K562 (cell line): ENCODE measurements at regions not wholly inside any gene's neighbourhood (a gene's known extent, or its start where the extent isn't known, plus 50 kb on each side); places are given as distances from the start of the nearest gene placed in this dataset.

Source experiments
- ATAC-seq: fragments of 200-7000 bp; cut with Tn5 transposase; 3 replicates; pipeline ENCODE4 v1.9.1; 2020; ENCODE audit warnings: moderate library complexity
- BruUV-seq: library from RNA; stranded (reverse); fragments of 400-500 nt; replicated peaks from 2 replicates; lab custom pipeline; 2021; lab: Mats Ljungman, UMichigan
- CTCF ChIA-PET: fragments of 300-600 bp; formaldehyde crosslinking; extraction: SDS; loops from one replicate; lab custom pipeline; 2021; ENCODE audit warnings: low intra/inter-chr PET ratio; lab: Yijun Ruan, JAX
- POLR2A ChIA-PET: fragments of 300-600, 350-650 bp; sonication (Branson Sonifier 250); formaldehyde crosslinking; extraction: SDS; loops from one replicate; lab custom pipeline; 2021; ENCODE audit warnings: antibody characterized with exemption, inconsistent platforms; lab: Yijun Ruan, JAX
- DNase-seq, 4 experiments: peaks; one replicate each; pipeline versions ENCODE4 v3.0.0 to v3.0.0-alpha.2; 2011 to 2018; ENCODE audit warnings: low spot score in 3 of 4, mixed read lengths in 3 of 4; ENCODE audit errors: extremely low read depth in 1 of 4
- FAIRE-seq: peaks from 2 replicates; lab custom pipeline; 2011; peaks lifted over from hg19 to GRCh38; lab: Jason Lieb, UNC
- H2AFZ ChIP-seq: 2 replicates; pipeline ENCODE4 v1.6.0; 2011; ENCODE audit warnings: low read depth, low read length, control low read depth, inconsistent platforms
- H3K27ac ChIP-seq: fragments of 200-600 bp; 3 replicates; pipeline ENCODE4 v1.8.0; 2011; ENCODE audit warnings: low read depth, mild to moderate bottlenecking, control low read depth, inconsistent platforms, low read length, moderate library complexity, mixed read lengths; ENCODE audit errors: extremely low read depth
- H3K27me3 ChIP-seq, 2 experiments: fragments of 300-600 bp in 1 of 2; 2 replicates in 1 of 2; 3 replicates in 1 of 2; pipeline versions ENCODE4 v1.6.0 to v1.8.0; 2011; ENCODE audit warnings: inconsistent platforms in 2 of 2, low read length in 2 of 2, mild to moderate bottlenecking in 1 of 2, mixed read lengths in 1 of 2, moderate library complexity in 1 of 2; ENCODE audit not compliant: control insufficient read depth in 2 of 2, insufficient read depth in 2 of 2
- H3K36me3 ChIP-seq: fragments of 300-600 bp; 3 replicates; pipeline ENCODE4 v1.8.0; 2011; ENCODE audit warnings: mild to moderate bottlenecking, low read length, inconsistent platforms; ENCODE audit not compliant: control insufficient read depth, insufficient read depth
- H3K4me1 ChIP-seq, 2 experiments: fragments of 200-600 bp in 1 of 2; replicated peaks in 1 of 2; 2 replicates in 1 of 2; 3 replicates in 1 of 2; pipeline versions ENCODE4 v1.5.1 to v1.8.0; 2011; ENCODE audit warnings: inconsistent platforms in 2 of 2, low read length in 2 of 2, mild to moderate bottlenecking in 1 of 2, mixed read lengths in 1 of 2, moderate library complexity in 1 of 2; ENCODE audit not compliant: control insufficient read depth in 2 of 2, insufficient read depth in 2 of 2
- H3K4me2 ChIP-seq: 2 replicates; pipeline ENCODE4 v1.6.1; 2011; ENCODE audit warnings: low read length, control low read depth, inconsistent platforms, mixed read lengths; ENCODE audit not compliant: insufficient read depth
- H3K4me3 ChIP-seq: fragments of 200-600 bp; sonication (generic), shearing (Covaris generic); 2 replicates; pipeline ENCODE4 v1.5.1; 2016; ENCODE audit warnings: control low read depth, inconsistent platforms
- H3K79me2 ChIP-seq: fragments of 200-600 bp; 3 replicates; pipeline ENCODE4 v1.8.0; 2011; ENCODE audit warnings: low read length, inconsistent platforms; ENCODE audit not compliant: control insufficient read depth, insufficient read depth
- H3K9ac ChIP-seq, 2 experiments: 2 replicates each; pipeline versions ENCODE4 v1.6.0 to v1.6.1; 2011; ENCODE audit warnings: low read depth in 2 of 2, low read length in 2 of 2, control low read depth in 1 of 2, inconsistent platforms in 1 of 2, mild to moderate bottlenecking in 1 of 2, mixed read lengths in 1 of 2; ENCODE audit not compliant: insufficient read depth in 1 of 2
- H3K9me1 ChIP-seq: one replicate; pipeline ENCODE4 v1.6.0; 2011; ENCODE audit warnings: inconsistent platforms, mild to moderate bottlenecking, low read length, moderate library complexity; ENCODE audit not compliant: control insufficient read depth, insufficient read depth
- H3K9me3 ChIP-seq: replicated peaks from 2 replicates; pipeline ENCODE4 v1.5.1; 2011; ENCODE audit warnings: low read depth, low read length, inconsistent platforms; ENCODE audit not compliant: control insufficient read depth, insufficient read depth
- H4K20me1 ChIP-seq: replicated peaks from 2 replicates; pipeline ENCODE4 v1.6.1; 2011; ENCODE audit warnings: low read length, inconsistent platforms, mixed read lengths; ENCODE audit not compliant: control insufficient read depth, insufficient read depth
- BRD9 ChIP-seq: fragments of 450-650 bp; IDR thresholded peaks from 2 replicates; pipeline ENCODE4 v1.6.1; 2018; ENCODE audit warnings: low read depth; ENCODE audit not compliant: partially characterized antibody
- HNRNPUL1 ChIP-seq: fragments of 200-400 bp; formaldehyde crosslinking; IDR thresholded peaks from 2 replicates; pipeline ENCODE4 v1.6.1; 2017; ENCODE audit warnings: low read length
- IRF2 ChIP-seq: sonication (generic); formaldehyde crosslinking; IDR thresholded peaks from 2 replicates; pipeline ENCODE4 v1.8.1; 2022; ENCODE audit warnings: mild to moderate bottlenecking, missing genetic modification reagents
- JUNB ChIP-seq: fragments of 450-650 bp; formaldehyde crosslinking; conservative IDR thresholded peaks from 2 replicates; pipeline ENCODE4 v1.4.0; 2020; ENCODE audit warnings: mild to moderate bottlenecking
- POLR2AphosphoS5 ChIP-seq: IDR thresholded peaks from 2 replicates; pipeline ENCODE4 v1.6.1; 2011; ENCODE audit warnings: mild to moderate bottlenecking, low read depth, low read length, moderate library complexity; ENCODE audit not compliant: control insufficient read depth, insufficient read depth
- STAG1 ChIP-seq: sonication (generic); formaldehyde crosslinking; IDR thresholded peaks from 2 replicates; pipeline ENCODE4 v1.5.0; 2020; ENCODE audit warnings: missing genetic modification reagents, borderline replicate concordance
- TBL1XR1 ChIP-seq, 2 experiments: IDR thresholded peaks; 2 replicates each; pipeline ENCODE4 v1.6.1; 2012; ENCODE audit warnings: improper control_type of control experiment in 2 of 2, low read length in 2 of 2, mild to moderate bottlenecking in 1 of 2
- ZNF282 ChIP-seq: sonication (generic); formaldehyde crosslinking; IDR thresholded peaks from 2 replicates; pipeline ENCODE4 v1.8.1; 2023; ENCODE audit warnings: missing genetic modification reagents
- ZNF395 ChIP-seq: fragments of 200-800 bp; sonication (Bioruptor generic); IDR thresholded peaks from 2 replicates; pipeline ENCODE4 v1.6.1; 2017; ENCODE audit warnings: missing genetic modification characterization, missing compliant biosample characterization
- ZNF699 ChIP-seq: fragments of 250-450 bp; sonication (Bioruptor Pico); IDR thresholded peaks from 2 replicates; pipeline ENCODE4 v1.8.0; 2021; ENCODE audit warnings: mild to moderate bottlenecking, moderate library complexity; ENCODE audit not compliant: insufficient replicate concordance
- ZNF830 ChIP-seq: fragments of 250-450 bp; sonication (Bioruptor Pico); IDR thresholded peaks from 2 replicates; pipeline ENCODE4 v1.5.0; 2021; ENCODE audit warnings: mild to moderate bottlenecking
- WGBS: fragments of 100-300 bp; shearing (Covaris generic); methylation state at CpG from one replicate; pipeline ENCODE4 v1.1.6; 2016; ENCODE audit warnings: low coverage, mixed read lengths; ENCODE audit not compliant: insufficient coverage; ENCODE audit errors: missing lambda C conversion rate; 5-methylcytosine and 5-hydroxymethylcytosine counted together
- in situ Hi-C: fragments of 300-500 bp; cut with MboI; formaldehyde crosslinking; loops from 4 replicates; pipeline ENCODE4 v1.15.0; 2018; ENCODE audit warnings: inconsistent platforms, mixed read lengths
- intact Hi-C: fragments of 100-400 bp; cut with micrococcal nuclease; formaldehyde crosslinking; loops from 2 replicates; pipeline ENCODE4 v1.14.2; 2022

DNA sequence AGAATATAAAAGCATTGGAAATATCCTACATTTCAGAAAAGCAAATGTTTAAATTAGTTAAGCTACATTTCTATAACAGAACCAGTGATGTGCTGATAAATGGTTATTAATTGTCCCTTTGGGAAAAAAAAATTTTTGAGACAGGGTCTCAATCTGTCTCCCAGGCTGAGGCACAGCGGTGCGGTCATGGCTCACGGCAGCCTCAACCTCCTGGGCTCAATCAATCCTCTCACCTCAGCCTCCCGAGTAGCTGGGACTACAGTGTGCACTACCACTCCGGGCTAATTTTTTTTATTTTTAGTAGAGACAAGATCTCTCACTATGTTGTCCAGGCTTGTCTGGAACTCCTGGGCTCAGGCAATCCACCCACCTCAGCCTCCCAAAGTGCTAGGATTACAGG is 194.8 kb upstream of the SALL3 start:
- WGBS, result 7% methylated on average over 3 of the region's 5 CpGs
- POLR2A ChIA-PET, result interaction anchor here (0.6 kb wide), 1 partner anchor 41 kb away, joined by 3 read pairs; no protein-coding TSS in a partner anchor

More for the DNA sequence above, 194.8 kb upstream of the SALL3 start:
- Histone ChIP-seq H3K9me3 (no peaks in the 10 kb centered on the region), H3K36me3 (no peaks in the 10 kb centered on the region), H3K79me2 (no peaks in the 10 kb centered on the region), H3K4me2 (no peak overlapping the region), H3K4me1 (no peaks in the 10 kb centered on the region; a peak in 1 of 5 replicates), H4K20me1 (no peaks in the 10 kb centered on the region), H3K4me3 (no peak overlapping the region), H3K9me1 (no peaks in the 10 kb centered on the region), H2AFZ (no peak overlapping the region), H3K27me3 (peaks cover 0 to 28% of the 10 kb centered on the region in 2 experiments; a peak in 2 of 5 replicates), H3K9ac (no peak overlapping the region), H3K27ac (no peak overlapping the region)
- in situ Hi-C loops (no loop called here), intact Hi-C loops (no loop called here)
- no peak for DNase-seq
- FAIRE-seq, result no peak
- no TSS peak for BruUV-seq
- no peak for ATAC-seq
- CTCF ChIA-PET, result no interaction called here
- TF ChIP-seq BRD9 (no peak), JUNB (no peak), STAG1 (CRISPR knock-in tag) (no peak), ZNF395 (CRISPR knock-in tag) (no peak), ZNF282 (CRISPR knock-in tag) (no peak), POLR2AphosphoS5 (no peak), ZNF830 (no peak), ZNF699 (no peak), TBL1XR1 (IDR thresholded peaks at IDR 0.05; ENCODE audit: low read length in 2 of 2) (no peak), HNRNPUL1 (no peak), IRF2 (CRISPR knock-in tag) (no peak)
